ENCODE measurements at regions not wholly inside any gene's neighbourhood (a gene's known extent, or its start where the extent isn't known, plus 50 kb on each side); places are given as distances from the start of the nearest gene placed in this dataset.
A peak's percentile ranks its signal among the peaks of the same experiment; 100 is the strongest.

DNA sequence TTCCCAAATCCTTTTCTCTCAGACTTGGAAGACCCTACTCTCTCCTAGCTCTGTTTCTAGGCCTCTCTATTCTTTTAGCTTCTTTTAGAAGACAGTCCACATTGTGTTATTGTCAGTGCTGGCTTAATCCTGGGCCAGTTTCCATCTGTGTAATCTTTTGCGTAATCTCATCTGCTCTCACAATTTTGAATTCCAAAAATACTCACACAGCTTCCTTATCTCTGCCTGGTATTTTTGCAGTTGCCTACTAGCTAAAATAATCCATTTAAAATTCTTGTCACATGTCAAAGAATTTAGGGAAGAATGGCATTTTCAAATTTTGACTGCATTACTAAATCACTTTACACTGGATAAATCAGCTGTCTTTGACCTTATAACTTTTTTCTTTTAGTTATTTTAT is 200.6 kb upstream of the MEX3C start:
- no peak for DNase-seq

GRCh38 chr18:51399491-51400122 is 202.1 kb upstream of the MEX3C start:
- DNase-seq = peak in 4 of 51 donors; percentile 2 to 34 (median 14)

DNA sequence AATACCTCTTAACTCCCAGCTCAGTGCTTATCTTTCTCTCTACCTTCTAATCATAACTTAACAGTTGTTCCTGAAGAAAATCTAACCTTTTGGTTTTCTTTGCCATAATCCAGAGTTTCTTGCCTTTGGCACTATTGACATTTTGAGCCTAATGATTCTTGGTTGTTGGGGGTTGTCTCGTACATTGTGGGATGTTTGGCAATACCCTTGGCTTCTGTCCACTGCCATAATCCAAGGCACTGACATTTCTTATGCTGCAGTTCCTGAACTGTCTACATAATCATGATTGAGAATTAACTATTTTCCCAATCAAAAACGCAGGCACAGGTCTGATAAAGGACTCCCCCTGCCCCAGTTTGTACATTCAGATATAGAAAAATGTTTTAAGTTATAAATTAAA is 203.2 kb upstream of the MEX3C start:
- DNase-seq = no peak

- no peak for DNase-seq
Measured at GRCh38 chr18:51401912-51402311, 204.4 kb upstream of the MEX3C start.

- no peak for DNase-seq
Measured at GRCh38 chr18:51404620-51405019, 207.1 kb upstream of the MEX3C start.

GRCh38 chr18:51405683-51406477 is 208.4 kb upstream of the MEX3C start:
- DNase-seq = no peak

GRCh38 chr18:51417643-51418483 is 220.4 kb upstream of the MEX3C start:
- no peak for DNase-seq

GRCh38 chr18:51425475-51425874 is 228.0 kb upstream of the MEX3C start:
- DNase-seq = no peak

GRCh38 chr18:51425889-51426288 is 228.4 kb upstream of the MEX3C start:
- DNase-seq = no peak

DNA sequence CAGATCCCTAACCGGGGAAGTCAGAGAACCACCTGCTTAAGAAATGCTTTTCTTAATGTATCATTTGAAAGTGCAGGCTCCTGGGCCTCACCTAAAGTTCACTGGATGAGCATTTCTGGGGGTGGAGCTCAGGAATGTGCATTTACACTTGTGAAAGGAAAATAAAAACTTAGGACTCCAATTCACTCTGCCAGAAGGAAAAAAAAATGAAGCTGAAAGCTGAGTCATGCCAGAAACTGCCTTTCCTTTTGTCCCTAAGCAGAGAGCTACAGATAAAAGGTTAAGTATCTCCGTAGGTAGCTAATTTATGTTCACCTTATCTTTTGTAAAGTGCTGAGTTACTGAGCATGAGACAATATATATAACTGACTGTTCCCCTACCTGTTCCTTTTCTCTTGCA is 229.5 kb upstream of the MEX3C start:
- DNase-seq = no peak

DNA sequence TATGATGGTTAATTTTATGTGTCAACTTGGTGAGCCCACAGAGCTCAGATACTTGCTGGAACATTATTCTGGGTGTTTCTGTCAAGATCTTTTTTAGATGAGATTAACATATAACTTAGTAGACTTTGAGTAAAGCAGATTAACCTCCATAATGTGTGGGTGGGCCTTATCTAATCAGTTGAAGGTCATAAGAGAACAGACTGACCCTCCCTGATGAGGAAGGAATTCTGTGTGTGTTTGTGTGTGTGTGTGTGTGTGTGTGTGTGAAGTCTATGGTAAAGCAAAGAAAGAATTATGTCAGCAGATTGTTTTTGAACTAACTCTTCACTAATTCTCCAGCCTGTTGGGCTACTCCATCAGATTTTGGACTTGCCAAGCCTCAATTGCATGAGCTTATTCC is 232.2 kb upstream of the MEX3C start:
- no peak for DNase-seq

- DNase-seq = no peak
Measured at GRCh38 chr18:51430538-51430937, 233.1 kb upstream of the MEX3C start.

DNA sequence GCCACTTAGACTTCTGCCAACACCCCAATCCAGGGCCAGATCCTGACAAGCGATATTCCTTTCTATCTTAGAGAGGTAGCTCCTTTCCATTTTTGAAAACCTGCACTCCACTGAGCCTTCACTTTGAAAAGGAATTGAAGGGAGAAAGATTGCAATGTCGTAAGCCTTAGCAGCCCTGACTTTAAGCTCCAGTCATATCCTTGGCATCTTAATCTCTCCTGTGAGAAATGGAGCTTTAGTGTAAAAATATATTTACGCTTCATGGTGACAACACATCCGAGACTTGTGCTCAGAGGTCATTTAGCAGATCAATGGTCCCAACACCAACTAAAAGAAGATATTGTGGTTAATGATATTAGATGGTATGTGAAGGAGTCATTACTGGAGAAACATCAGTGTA is 235.8 kb upstream of the MEX3C start:
- DNase-seq = no peak

DNA sequence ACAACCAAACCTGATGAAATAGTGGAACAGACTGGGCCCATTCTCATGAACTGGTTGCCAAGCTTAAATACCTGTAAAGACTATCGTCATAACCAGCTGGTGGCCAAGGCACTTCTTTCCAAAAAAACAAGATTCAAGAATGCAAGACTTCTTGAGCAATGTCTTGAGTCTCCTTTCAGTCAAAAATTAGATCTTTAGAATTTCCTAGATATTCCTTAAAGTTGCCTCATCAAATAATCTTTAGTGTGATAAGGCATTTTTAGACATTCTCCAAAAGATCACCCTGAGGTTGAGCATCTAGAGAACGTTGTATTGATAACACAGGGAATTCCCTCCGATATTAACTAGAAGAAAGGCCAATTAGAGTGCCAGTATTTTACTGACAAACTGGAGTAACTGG is 236.4 kb upstream of the MEX3C start:
- no peak for DNase-seq

GRCh38 chr18:51437280-51438271 is 240.1 kb upstream of the MEX3C start:
- no peak for DNase-seq

GRCh38 chr18:51438797-51439350 is 241.4 kb upstream of the MEX3C start:
- DNase-seq = no peak

- no peak for DNase-seq
Measured at GRCh38 chr18:51442012-51442411, 244.5 kb upstream of the MEX3C start.

- DNase-seq = no peak
Measured at GRCh38 chr18:51446571-51447210, 249.2 kb upstream of the MEX3C start.

DNA sequence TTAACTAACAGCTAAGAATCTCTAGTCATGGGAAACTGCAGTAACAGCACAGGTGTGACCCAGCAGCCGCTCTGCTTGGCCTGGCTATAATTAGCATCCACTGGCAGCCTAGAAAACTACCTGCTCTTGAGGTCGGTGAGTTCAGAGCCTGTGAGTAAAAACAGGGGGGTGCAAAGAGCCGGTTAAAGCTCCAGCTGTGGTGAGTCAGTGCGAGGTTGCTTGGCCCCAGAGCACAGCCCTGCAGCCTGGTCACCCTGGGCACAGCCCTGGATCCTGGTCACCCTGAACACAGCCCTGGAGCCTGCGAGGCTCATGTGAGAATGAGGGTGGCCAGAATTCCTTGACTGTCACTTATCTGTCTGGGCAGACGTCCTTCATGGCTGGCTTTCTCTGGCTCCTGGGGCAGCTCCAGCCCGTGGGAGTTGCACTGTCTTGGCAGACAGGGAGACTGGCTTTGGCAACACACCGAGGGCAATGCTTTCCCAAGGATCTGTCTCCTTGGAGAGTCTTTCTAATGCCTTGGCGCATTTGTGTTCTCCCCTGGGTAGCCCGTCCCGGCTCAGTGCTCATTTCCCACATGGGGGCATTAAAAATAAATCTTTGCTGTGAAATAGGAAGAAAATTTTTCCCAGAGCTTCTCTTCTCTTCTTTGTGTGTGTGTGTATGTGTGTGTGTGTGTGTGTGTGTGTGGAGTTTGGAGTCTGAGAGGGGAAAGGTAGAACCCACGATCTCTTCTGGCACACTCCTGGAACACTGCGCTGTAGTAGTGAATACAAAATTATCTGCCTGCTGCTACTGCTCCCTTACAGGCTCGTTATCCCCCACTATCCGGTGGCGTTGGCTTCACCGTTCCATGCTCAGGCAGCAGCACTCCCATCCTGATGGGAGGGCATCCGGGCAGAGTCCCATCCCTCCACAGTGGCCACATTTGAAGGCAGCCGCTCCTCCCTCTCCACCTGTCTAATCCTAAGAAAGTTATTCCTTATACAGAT is 250.2 kb upstream of the MEX3C start:
- peak in 42 of 51 donors; percentile 7 to 75 (median 35) for DNase-seq

Measured in hypothalamus (tissue), 51 donors.